HUES64 (cell line): ENCODE measurements at regions not wholly inside any gene's neighbourhood (a gene's known extent, or its start where the extent isn't known, plus 50 kb on each side); places are given as distances from the start of the nearest gene placed in this dataset.

Experiments used
- H3K27ac ChIP-seq: 2 replicates; pipeline ENCODE4 v1.7.0; 2013; ENCODE audit warnings: low read depth, low read length, inconsistent platforms
- H3K27me3 ChIP-seq: 2 replicates; pipeline ENCODE4 v1.6.1; 2013; ENCODE audit warnings: mild to moderate bottlenecking, low read length; ENCODE audit not compliant: insufficient read depth
- H3K36me3 ChIP-seq: 2 replicates; pipeline ENCODE4 v1.6.1; 2013; ENCODE audit warnings: mild to moderate bottlenecking, low read length; ENCODE audit not compliant: insufficient read depth
- H3K4me1 ChIP-seq: 2 replicates; pipeline ENCODE4 v1.6.1; 2013; ENCODE audit warnings: mild to moderate bottlenecking, low read length, moderate library complexity; ENCODE audit not compliant: insufficient read depth
- H3K4me3 ChIP-seq: 2 replicates; pipeline ENCODE4 v1.5.1; 2013; ENCODE audit warnings: mild to moderate bottlenecking, low read length, moderate library complexity
- H3K9ac ChIP-seq: 2 replicates; pipeline ENCODE4 v1.6.1; 2013; ENCODE audit warnings: mild to moderate bottlenecking, low read depth, low read length
- H3K9me3 ChIP-seq: 2 replicates; pipeline ENCODE4 v1.6.1; 2013; ENCODE audit warnings: low read depth, low read length; ENCODE audit not compliant: insufficient read depth
- WGBS: fragments of 150-250, 120-280 bp; methylation state at CpG from one replicate; pipeline ENCODE4 v1.1.7; 2013; ENCODE audit warnings: missing lambda C conversion rate; 5-methylcytosine and 5-hydroxymethylcytosine counted together

GRCh38 chr13:103715335-103715734, 649.1 kb upstream of the SLC10A2 start:
- WGBS = 92% methylated on average over 5 of the region's 5 CpGs
- Histone ChIP-seq H3K27me3 (no peaks in the 10 kb centered on the region), H3K27ac (no peak overlapping the region)

DNA sequence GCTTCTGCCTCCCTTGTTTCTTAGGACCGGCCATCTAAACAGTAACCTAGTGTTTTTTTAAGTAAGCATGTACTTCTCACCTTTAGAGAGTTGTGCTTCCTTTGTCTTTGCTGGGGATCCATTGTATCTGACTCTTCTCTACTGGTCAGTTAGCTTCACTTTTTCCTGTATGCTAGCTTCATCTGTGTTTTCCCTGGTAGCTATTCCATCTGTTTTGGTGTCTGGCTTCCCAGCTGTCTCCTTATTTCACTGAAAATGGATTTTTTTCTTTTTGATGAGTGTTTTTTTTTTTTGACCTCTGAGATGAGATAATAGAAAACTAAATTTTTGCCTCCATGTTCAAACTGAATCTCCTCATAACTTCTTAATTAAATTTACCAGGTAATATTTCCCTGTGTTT, 637.0 kb upstream of the SLC10A2 start:
- Histone ChIP-seq H3K27ac (no peak overlapping the region), H3K4me1 (no peaks in the 10 kb centered on the region), H3K27me3 (no peaks in the 10 kb centered on the region), H3K9ac (no peak overlapping the region), H3K4me3 (no peak overlapping the region), H3K36me3 (no peaks in the 10 kb centered on the region), H3K9me3 (no peaks in the 10 kb centered on the region)
- 100% methylated on average over 1 of the region's 1 CpG for WGBS

More at GRCh38 chr13:103715335-103715734, 649.1 kb upstream of the SLC10A2 start:
- H3K36me3 ChIP-seq = no peaks in the 10 kb centered on the region
- H3K4me3 ChIP-seq = no peak overlapping the region
- no peak overlapping the region for H3K9ac ChIP-seq
- H3K9me3 ChIP-seq = no peaks in the 10 kb centered on the region
- H3K4me1 ChIP-seq = no peaks in the 10 kb centered on the region

GRCh38 chr13:103698000-103698399, 631.8 kb upstream of the SLC10A2 start:
- H3K4me3 ChIP-seq = no peak overlapping the region
- WGBS = 97% methylated on average over 5 of the region's 5 CpGs
- H3K9ac ChIP-seq = no peak overlapping the region
- peaks cover 11% of the 10 kb centered on the region; the same call in 1 of the 2 replicates for H3K4me1 ChIP-seq
- H3K27ac ChIP-seq = no peak overlapping the region
- H3K27me3 ChIP-seq = no peaks in the 10 kb centered on the region
- H3K9me3 ChIP-seq = no peaks in the 10 kb centered on the region
- H3K36me3 ChIP-seq = no peaks in the 10 kb centered on the region

- 94% methylated on average over 2 of the region's 2 CpGs for WGBS
Observed at GRCh38 chr13:103695320-103695719, 629.1 kb upstream of the SLC10A2 start.

GRCh38 chr13:103694471-103694870, 628.3 kb upstream of the SLC10A2 start:
- Histone ChIP-seq H3K4me3 (no peak overlapping the region), H3K27me3 (no peaks in the 10 kb centered on the region)
- 90% methylated on average over 4 of the region's 4 CpGs for WGBS

More at GRCh38 chr13:103695320-103695719, 629.1 kb upstream of the SLC10A2 start:
- Histone ChIP-seq H3K9me3 (no peaks in the 10 kb centered on the region), H3K27me3 (no peaks in the 10 kb centered on the region), H3K9ac (no peak overlapping the region), H3K27ac (no peak overlapping the region), H3K4me1 (peaks cover 21% of the 10 kb centered on the region), H3K36me3 (no peaks in the 10 kb centered on the region), H3K4me3 (no peak overlapping the region)

DNA sequence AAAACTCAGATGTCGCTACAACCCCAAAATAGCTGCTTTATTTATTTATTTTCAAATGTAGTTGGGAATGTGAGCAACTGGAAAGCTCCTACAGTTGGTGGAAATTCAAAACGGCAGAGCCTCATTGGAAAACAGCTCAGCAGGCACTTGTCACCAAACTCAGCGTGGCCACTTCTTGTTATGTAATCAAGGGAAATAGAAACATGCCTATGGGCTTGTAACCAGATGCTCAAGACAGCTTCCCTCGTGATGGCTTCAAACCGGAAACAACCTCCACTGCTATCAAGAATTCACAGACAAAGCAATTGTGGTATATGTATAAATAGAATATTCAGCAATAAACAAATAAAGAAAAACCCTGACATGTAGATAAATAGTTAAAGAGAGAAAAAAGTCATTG, 627.8 kb upstream of the SLC10A2 start:
- no peaks in the 10 kb centered on the region for H3K36me3 ChIP-seq
- no peaks in the 10 kb centered on the region for H3K27me3 ChIP-seq
- H3K9ac ChIP-seq = no peak overlapping the region
- H3K27ac ChIP-seq = no peak overlapping the region
- H3K9me3 ChIP-seq = no peaks in the 10 kb centered on the region
- 44% methylated on average over 3 of the region's 5 CpGs for WGBS
- no peak overlapping the region for H3K4me3 ChIP-seq
- peaks cover 24% of the 10 kb centered on the region for H3K4me1 ChIP-seq

More at GRCh38 chr13:103694471-103694870, 628.3 kb upstream of the SLC10A2 start:
- no peak overlapping the region for H3K9ac ChIP-seq
- H3K27ac ChIP-seq = no peak overlapping the region
- no peaks in the 10 kb centered on the region for H3K36me3 ChIP-seq
- no peaks in the 10 kb centered on the region for H3K9me3 ChIP-seq
- H3K4me1 ChIP-seq = peaks cover 24% of the 10 kb centered on the region

DNA sequence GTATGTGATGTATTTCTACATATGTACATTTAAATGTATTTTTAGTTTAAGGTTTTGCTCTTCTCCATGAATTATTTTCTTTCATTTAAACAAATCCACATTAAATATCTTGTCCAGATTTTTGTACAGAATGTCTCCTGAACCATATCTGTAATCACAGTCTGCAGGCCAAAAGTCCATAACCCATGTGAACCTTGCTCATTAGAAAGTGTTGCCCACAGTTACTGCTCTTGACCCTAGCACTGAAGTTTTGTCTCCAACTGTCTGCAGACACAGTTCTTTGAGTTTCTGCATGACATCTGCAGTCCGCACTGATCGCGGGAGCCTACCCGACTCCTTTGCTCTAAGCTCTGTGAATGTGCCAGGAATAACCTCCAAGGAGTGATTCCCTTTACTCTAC, 626.2 kb upstream of the SLC10A2 start:
- H3K9ac ChIP-seq = no peak overlapping the region
- no peak overlapping the region for H3K27ac ChIP-seq
- no peaks in the 10 kb centered on the region for H3K27me3 ChIP-seq
- no peaks in the 10 kb centered on the region for H3K9me3 ChIP-seq
- 97% methylated on average over 4 of the region's 4 CpGs for WGBS
- no peaks in the 10 kb centered on the region for H3K36me3 ChIP-seq
- no peak overlapping the region for H3K4me3 ChIP-seq
- H3K4me1 ChIP-seq = peaks cover 24% of the 10 kb centered on the region

- Histone ChIP-seq H3K9me3 (no peaks in the 10 kb centered on the region), H3K36me3 (no peaks in the 10 kb centered on the region), H3K4me3 (no peak overlapping the region), H3K27ac (no peak overlapping the region), H3K4me1 (no peaks in the 10 kb centered on the region), H3K9ac (no peak overlapping the region), H3K27me3 (no peaks in the 10 kb centered on the region)
Observed at GRCh38 chr13:103676329-103676728, 610.1 kb upstream of the SLC10A2 start.

DNA sequence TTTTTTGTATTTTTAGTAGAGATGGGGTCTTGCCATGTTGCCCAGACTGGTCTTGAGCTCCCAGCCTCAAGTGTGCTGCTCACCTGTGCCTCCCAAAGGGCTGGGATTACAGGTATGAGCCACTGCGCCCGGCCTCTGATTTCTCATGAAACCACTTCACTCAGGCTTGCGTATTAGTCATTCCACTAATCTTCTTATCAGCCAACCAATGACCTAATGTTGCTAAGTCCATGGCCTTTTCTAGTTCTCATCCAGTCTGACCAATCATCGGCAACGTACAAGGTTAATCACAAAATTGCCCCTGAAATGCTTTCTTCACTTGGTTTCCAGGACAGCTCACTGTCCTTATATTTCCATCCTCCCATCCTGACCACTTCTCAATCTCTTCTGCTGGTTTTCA, 605.3 kb upstream of the SLC10A2 start:
- WGBS = 96% methylated on average over 5 of the region's 5 CpGs
- Histone ChIP-seq H3K27me3 (no peaks in the 10 kb centered on the region), H3K9ac (no peak overlapping the region), H3K27ac (no peak overlapping the region), H3K36me3 (no peaks in the 10 kb centered on the region), H3K4me1 (no peaks in the 10 kb centered on the region), H3K9me3 (no peaks in the 10 kb centered on the region), H3K4me3 (no peak overlapping the region)

DNA sequence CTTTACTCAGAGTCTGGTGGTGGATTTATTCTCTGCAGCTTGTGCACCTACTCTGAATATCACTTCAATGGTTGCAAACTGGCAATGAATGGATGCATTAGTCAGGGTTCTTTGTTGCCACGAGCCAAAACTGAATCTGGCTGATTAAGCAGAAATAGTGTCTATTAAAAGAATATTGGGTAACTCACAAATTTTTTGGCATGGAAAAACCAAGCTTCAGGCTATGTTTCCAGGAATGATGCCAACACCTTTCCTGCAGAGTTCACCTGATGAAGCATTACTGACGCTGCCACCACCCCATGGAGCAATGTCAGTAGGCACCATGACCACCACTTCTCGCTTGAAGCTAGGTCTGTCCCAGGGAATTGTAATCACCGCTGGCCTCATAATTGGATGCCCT, 597.8 kb upstream of the SLC10A2 start:
- no peaks in the 10 kb centered on the region for H3K27me3 ChIP-seq
- no peaks in the 10 kb centered on the region for H3K36me3 ChIP-seq
- no peak overlapping the region for H3K9ac ChIP-seq
- no peak overlapping the region for H3K27ac ChIP-seq
- no peaks in the 10 kb centered on the region for H3K9me3 ChIP-seq
- H3K4me1 ChIP-seq = no peaks in the 10 kb centered on the region
- 97% methylated on average over 4 of the region's 4 CpGs for WGBS
- H3K4me3 ChIP-seq = no peak overlapping the region

GRCh38 chr13:103656311-103656710, 590.1 kb upstream of the SLC10A2 start:
- Histone ChIP-seq H3K36me3 (no peaks in the 10 kb centered on the region), H3K27ac (no peak overlapping the region), H3K9me3 (no peaks in the 10 kb centered on the region), H3K9ac (no peak overlapping the region), H3K27me3 (no peaks in the 10 kb centered on the region), H3K4me1 (no peaks in the 10 kb centered on the region), H3K4me3 (no peak overlapping the region)
- WGBS = 95% methylated on average over 4 of the region's 4 CpGs

DNA sequence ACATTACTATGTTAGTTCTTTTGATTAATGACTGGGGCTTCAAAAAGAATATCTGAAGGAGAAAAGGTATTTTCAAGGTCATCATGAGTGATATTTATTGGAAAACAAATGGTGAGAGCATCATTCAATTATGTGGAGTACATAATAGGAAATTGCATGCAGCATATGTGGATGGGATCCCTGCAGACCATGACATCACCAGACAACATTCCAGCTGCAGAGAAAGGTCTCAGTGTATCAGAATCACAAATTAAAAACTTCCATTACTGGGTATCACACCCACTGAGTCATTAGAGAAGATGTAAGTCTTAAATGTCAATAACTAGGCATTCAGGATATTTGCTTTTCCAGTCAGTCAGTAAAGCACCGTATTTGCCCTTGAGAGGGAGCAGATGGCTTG, 574.4 kb upstream of the SLC10A2 start:
- 96% methylated on average over 1 of the region's 1 CpG for WGBS
- Histone ChIP-seq H3K36me3 (no peaks in the 10 kb centered on the region), H3K27me3 (no peaks in the 10 kb centered on the region), H3K4me1 (no peaks in the 10 kb centered on the region), H3K9me3 (no peaks in the 10 kb centered on the region), H3K9ac (no peak overlapping the region), H3K27ac (no peak overlapping the region), H3K4me3 (no peak overlapping the region)
